HepG2 (cell line): ENCODE measurements at regions not wholly inside any gene's neighbourhood (a gene's known extent, or its start where the extent isn't known, plus 50 kb on each side); places are given as distances from the start of the nearest gene placed in this dataset.

ENCODE experiments used
- ATAC-seq: fragments of 200-7000 bp; cut with Tn5 transposase; 3 replicates; pipeline ENCODE4 v1.9.1; 2020; ENCODE audit warnings: mild to moderate bottlenecking, moderate library complexity
- BruUV-seq: library from RNA; stranded (reverse); fragments of 400-500 nt; replicated peaks from 2 replicates; lab custom pipeline; 2021; lab: Mats Ljungman, UMichigan
- CTCF ChIA-PET: fragments of 300-600 bp; formaldehyde crosslinking; extraction: SDS; loops from one replicate; lab custom pipeline; 2021; ENCODE audit warnings: low total read pairs, inconsistent platforms, low intra/inter-chr PET ratio; lab: Yijun Ruan, JAX
- POLR2A ChIA-PET: fragments of 350-600 bp; sonication (Branson Sonifier 250); formaldehyde crosslinking; loops from one replicate; lab custom pipeline; 2020; ENCODE audit warnings: antibody characterized with exemption, inconsistent platforms; lab: Yijun Ruan, JAX
- DNase-seq: peaks from one replicate; pipeline ENCODE4 v3.0.0-alpha.2; 2015; ENCODE audit warnings: low spot score
- FAIRE-seq: peaks from 3 replicates; lab custom pipeline; 2011; peaks lifted over from hg19 to GRCh38; lab: Jason Lieb, UNC
- H2AFZ ChIP-seq: one replicate; pipeline ENCODE4 v1.6.1; 2011; ENCODE audit warnings: low read length, inconsistent platforms
- H3K27ac ChIP-seq: fragments of 300-600 bp; 3 replicates; pipeline ENCODE4 v1.8.0; 2011; ENCODE audit warnings: mixed run types, mild to moderate bottlenecking, mixed read lengths, low read length, inconsistent platforms; ENCODE audit not compliant: insufficient read depth; ENCODE audit errors: extremely low read length
- H3K27me3 ChIP-seq, 2 experiments: fragments of 200-600 bp in 1 of 2; 2 replicates in 1 of 2; 3 replicates in 1 of 2; pipeline versions ENCODE4 v1.6.0 to v1.8.0; 2011; ENCODE audit warnings: low read length in 2 of 2, mild to moderate bottlenecking in 2 of 2, moderate library complexity in 2 of 2, inconsistent platforms in 1 of 2; ENCODE audit not compliant: insufficient read depth in 2 of 2, control insufficient read depth in 1 of 2
- H3K36me3 ChIP-seq, 2 experiments: fragments of 200-600 bp in 1 of 2; replicated peaks in 1 of 2; 2 replicates in 1 of 2; 3 replicates in 1 of 2; pipeline versions ENCODE4 v1.5.1 to v1.8.0; 2011; ENCODE audit warnings: low read length in 2 of 2, inconsistent platforms in 1 of 2; ENCODE audit not compliant: insufficient read depth in 2 of 2, control insufficient read depth in 1 of 2
- H3K4me1 ChIP-seq: 2 replicates; pipeline ENCODE4 v1.5.1; 2012; ENCODE audit warnings: low read length, inconsistent platforms; ENCODE audit not compliant: insufficient read depth
- H3K4me2 ChIP-seq: 2 replicates; pipeline ENCODE4 v1.6.0; 2011; ENCODE audit warnings: low read depth, low read length, inconsistent platforms
- H3K4me3 ChIP-seq, 3 experiments: fragments of 200-600 bp in 1 of 3; sonication (generic), shearing (Covaris generic) in 1 of 3; replicated peaks in 1 of 3; 2 replicates each; pipeline ENCODE4 v1.5.1; 2011 to 2016; ENCODE audit warnings: low read length in 3 of 3, inconsistent platforms in 2 of 3, low read depth in 2 of 3, mild to moderate bottlenecking in 2 of 3, control low read depth in 1 of 3, mixed read lengths in 1 of 3; ENCODE audit not compliant: insufficient read depth in 1 of 3
- H3K79me2 ChIP-seq: one replicate; pipeline ENCODE4 v1.6.1; 2011; ENCODE audit warnings: low read length, inconsistent platforms; ENCODE audit not compliant: insufficient read depth
- H3K9ac ChIP-seq: 2 replicates; pipeline ENCODE4 v1.6.0; 2011; ENCODE audit warnings: mild to moderate bottlenecking, low read depth, low read length, inconsistent platforms; ENCODE audit not compliant: insufficient read depth
- H3K9me3 ChIP-seq: 2 replicates; pipeline ENCODE4 v1.5.1; 2012; ENCODE audit warnings: mild to moderate bottlenecking, low read length
- H4K20me1 ChIP-seq: 2 replicates; pipeline ENCODE4 v1.6.0; 2011; ENCODE audit warnings: inconsistent platforms, mild to moderate bottlenecking, low read length, moderate library complexity; ENCODE audit not compliant: insufficient read depth
- CCDC6 ChIP-seq: sonication (generic); formaldehyde crosslinking; IDR thresholded peaks from 2 replicates; pipeline ENCODE4 v1.8.1; 2022; ENCODE audit warnings: mild to moderate bottlenecking, missing genetic modification reagents, moderate library complexity
- HNRNPK ChIP-seq: fragments of 200-400 bp; formaldehyde crosslinking; IDR thresholded peaks from 2 replicates; pipeline ENCODE4 v1.6.1; 2018; ENCODE audit warnings: low read length, low read depth, moderate library complexity, mild to moderate bottlenecking; ENCODE audit not compliant: poor library complexity, severe bottlenecking
- MAZ ChIP-seq, 2 experiments: sonication (generic) in 1 of 2; formaldehyde crosslinking in 1 of 2; IDR thresholded peaks; 2 replicates each; pipeline versions ENCODE4 v1.5.0 to v1.6.1; 2012 to 2020; ENCODE audit warnings: low read depth in 2 of 2, mild to moderate bottlenecking in 2 of 2, borderline replicate concordance in 1 of 2, improper control_type of control experiment in 1 of 2, low read length in 1 of 2, missing genetic modification reagents in 1 of 2, moderate library complexity in 1 of 2
- NR2F2 ChIP-seq: IDR thresholded peaks from 2 replicates; pipeline ENCODE4 v1.6.1; 2012; ENCODE audit warnings: low read depth, inconsistent platforms, borderline replicate concordance
- REL ChIP-seq: sonication (generic); formaldehyde crosslinking; conservative IDR thresholded peaks from 2 replicates; pipeline ENCODE4 v1.8.0; 2022; ENCODE audit warnings: mild to moderate bottlenecking, missing genetic modification reagents, moderate library complexity
- ZFP82 ChIP-seq: sonication (generic); formaldehyde crosslinking; IDR thresholded peaks from 2 replicates; pipeline ENCODE4 v1.5.1; 2020; ENCODE audit warnings: mild to moderate bottlenecking, missing genetic modification reagents, borderline replicate concordance
- ZNF101 ChIP-seq: sonication (generic); formaldehyde crosslinking; IDR thresholded peaks from 2 replicates; pipeline ENCODE4 v1.4.0; 2020; ENCODE audit warnings: mild to moderate bottlenecking, low read depth, missing genetic modification reagents, borderline replicate concordance
- ZNF160 ChIP-seq: sonication (generic); formaldehyde crosslinking; IDR thresholded peaks from 2 replicates; pipeline ENCODE4 v1.8.0; 2022; ENCODE audit warnings: mild to moderate bottlenecking, inconsistent platforms, missing genetic modification reagents
- ZNF550 ChIP-seq: sonication (generic); formaldehyde crosslinking; IDR thresholded peaks from 2 replicates; pipeline ENCODE4 v1.4.0; 2020; ENCODE audit warnings: mild to moderate bottlenecking, missing genetic modification reagents, borderline replicate concordance
- ZNF563 ChIP-seq: sonication (generic); formaldehyde crosslinking; IDR thresholded peaks from 2 replicates; pipeline ENCODE4 v1.8.0; 2022; ENCODE audit warnings: mild to moderate bottlenecking, moderate library complexity, missing genetic modification reagents
- WGBS: methylation state at CpG from one replicate; pipeline ENCODE4 v1.1.6; 2017; ENCODE audit warnings: low lambda C conversion rate; 5-methylcytosine and 5-hydroxymethylcytosine counted together
- in situ Hi-C: cut with HindIII; loops from 2 replicates; pipeline ENCODE4 v1.10.0; 2017; ENCODE audit warnings: low pct_unique_long_range_greater_than_20kb; ENCODE audit not compliant: extremely low pct_ligation_motif_present
- intact Hi-C: fragments of 100-400 bp; cut with micrococcal nuclease; formaldehyde crosslinking; loops from one replicate; pipeline ENCODE4 v1.10.0; 2022; ENCODE audit not compliant: unreplicated experiment
- TF ChIP-seq, protein P1 (sequence below): sonication (generic); formaldehyde crosslinking; IDR thresholded peaks from 2 replicates; pipeline ENCODE4 v1.8.1; 2023; ENCODE audit warnings: mild to moderate bottlenecking, missing genetic modification reagents
- TF ChIP-seq, protein P2 (sequence below): sonication (generic); formaldehyde crosslinking; IDR thresholded peaks from 2 replicates; pipeline ENCODE4 v1.5.0; 2020; ENCODE audit warnings: mild to moderate bottlenecking, missing genetic modification reagents, borderline replicate concordance

DNA sequence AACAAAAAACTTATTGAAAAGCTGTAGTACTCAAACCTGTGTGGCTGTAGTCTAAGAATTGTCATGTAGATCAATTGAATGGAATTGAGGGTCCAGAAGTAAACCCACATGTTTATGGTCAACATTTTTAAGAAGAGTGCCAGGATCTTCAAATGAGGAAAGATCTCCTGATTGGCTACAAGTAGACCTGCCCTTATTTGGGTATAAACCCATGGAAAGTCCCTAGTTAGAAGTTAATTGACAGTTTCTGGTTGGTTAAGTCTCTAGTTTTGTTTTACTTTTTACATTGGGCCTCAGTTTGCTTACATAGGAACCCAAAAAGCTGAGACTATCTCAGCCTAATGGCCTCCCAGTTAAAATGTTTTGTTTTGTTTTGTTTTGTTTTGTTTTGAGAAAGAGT lies 91.9 kb upstream of the RESF1 start:
- Histone ChIP-seq H3K27me3 (no peaks in the 10 kb centered on the region), H3K79me2 (no peaks in the 10 kb centered on the region), H3K4me2 (no peak overlapping the region), H2AFZ (no peak overlapping the region), H3K36me3 (no peaks in the 10 kb centered on the region), H4K20me1 (no peaks in the 10 kb centered on the region), H3K4me1 (no peaks in the 10 kb centered on the region), H3K9me3 (no peaks in the 10 kb centered on the region), H3K27ac (no peak overlapping the region), H3K9ac (no peak overlapping the region), H3K4me3 (no peak overlapping the region)
- FAIRE-seq (no peak), DNase-seq (no peak), ATAC-seq (no peak)
- in situ Hi-C loops: no loop called here
- ChIA-PET POLR2A (interaction anchor here (0.7 kb wide), 1 partner anchor 57 kb away, joined by 3 read pairs; no protein-coding TSS in a partner anchor), CTCF (no interaction called here)
- no peak for TF ChIP-seq REL (CRISPR knock-in tag)
- no peak for TF ChIP-seq ZNF160 (CRISPR knock-in tag)
- TF ChIP-seq NR2F2: no peak
- no TSS peak for BruUV-seq
- intact Hi-C loops: no loop called here

DNA sequence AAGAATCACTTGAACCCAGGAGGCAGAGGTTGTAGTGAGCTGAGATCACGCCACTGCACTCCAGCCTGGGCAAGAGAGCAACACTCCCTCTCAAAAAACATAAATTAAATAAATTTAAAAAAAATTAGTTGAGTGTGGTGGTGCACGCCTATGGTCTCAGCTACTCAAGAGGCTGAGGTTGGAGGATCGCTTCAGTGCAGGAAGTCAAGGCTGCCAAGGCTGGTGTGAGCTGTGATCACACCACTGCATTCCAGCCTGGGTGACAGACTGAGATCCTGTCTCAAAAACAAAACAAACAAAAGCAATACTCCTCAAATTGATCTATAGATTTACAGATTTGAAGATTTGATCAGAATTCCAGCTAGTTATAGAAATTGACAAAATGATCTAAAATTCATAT lies 92.7 kb upstream of the RESF1 start:
- CTCF ChIA-PET: no interaction called here
- in situ Hi-C loops: no loop called here
- TF ChIP-seq ZNF101 (CRISPR knock-in tag): no peak
- TF ChIP-seq HNRNPK: no peak
- TF ChIP-seq MAZ (IDR thresholded peaks at IDR 0.05; ENCODE audit: borderline replicate concordance, low read depth, low read length): no peak
- no peak for TF ChIP-seq MAZ (CRISPR knock-in tag; IDR thresholded peaks at IDR 0.05; ENCODE audit: low read depth)
- TF ChIP-seq, protein P1, sequence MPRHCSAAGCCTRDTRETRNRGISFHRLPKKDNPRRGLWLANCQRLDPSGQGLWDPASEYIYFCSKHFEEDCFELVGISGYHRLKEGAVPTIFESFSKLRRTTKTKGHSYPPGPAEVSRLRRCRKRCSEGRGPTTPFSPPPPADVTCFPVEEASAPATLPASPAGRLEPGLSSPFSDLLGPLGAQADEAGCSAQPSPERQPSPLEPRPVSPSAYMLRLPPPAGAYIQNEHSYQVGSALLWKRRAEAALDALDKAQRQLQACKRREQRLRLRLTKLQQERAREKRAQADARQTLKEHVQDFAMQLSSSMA (CRISPR knock-in tag): no peak
- TF ChIP-seq ZNF550 (CRISPR knock-in tag): no peak
- TF ChIP-seq CCDC6 (CRISPR knock-in tag): no peak
- no peak for TF ChIP-seq ZNF563
- TF ChIP-seq, protein P2, sequence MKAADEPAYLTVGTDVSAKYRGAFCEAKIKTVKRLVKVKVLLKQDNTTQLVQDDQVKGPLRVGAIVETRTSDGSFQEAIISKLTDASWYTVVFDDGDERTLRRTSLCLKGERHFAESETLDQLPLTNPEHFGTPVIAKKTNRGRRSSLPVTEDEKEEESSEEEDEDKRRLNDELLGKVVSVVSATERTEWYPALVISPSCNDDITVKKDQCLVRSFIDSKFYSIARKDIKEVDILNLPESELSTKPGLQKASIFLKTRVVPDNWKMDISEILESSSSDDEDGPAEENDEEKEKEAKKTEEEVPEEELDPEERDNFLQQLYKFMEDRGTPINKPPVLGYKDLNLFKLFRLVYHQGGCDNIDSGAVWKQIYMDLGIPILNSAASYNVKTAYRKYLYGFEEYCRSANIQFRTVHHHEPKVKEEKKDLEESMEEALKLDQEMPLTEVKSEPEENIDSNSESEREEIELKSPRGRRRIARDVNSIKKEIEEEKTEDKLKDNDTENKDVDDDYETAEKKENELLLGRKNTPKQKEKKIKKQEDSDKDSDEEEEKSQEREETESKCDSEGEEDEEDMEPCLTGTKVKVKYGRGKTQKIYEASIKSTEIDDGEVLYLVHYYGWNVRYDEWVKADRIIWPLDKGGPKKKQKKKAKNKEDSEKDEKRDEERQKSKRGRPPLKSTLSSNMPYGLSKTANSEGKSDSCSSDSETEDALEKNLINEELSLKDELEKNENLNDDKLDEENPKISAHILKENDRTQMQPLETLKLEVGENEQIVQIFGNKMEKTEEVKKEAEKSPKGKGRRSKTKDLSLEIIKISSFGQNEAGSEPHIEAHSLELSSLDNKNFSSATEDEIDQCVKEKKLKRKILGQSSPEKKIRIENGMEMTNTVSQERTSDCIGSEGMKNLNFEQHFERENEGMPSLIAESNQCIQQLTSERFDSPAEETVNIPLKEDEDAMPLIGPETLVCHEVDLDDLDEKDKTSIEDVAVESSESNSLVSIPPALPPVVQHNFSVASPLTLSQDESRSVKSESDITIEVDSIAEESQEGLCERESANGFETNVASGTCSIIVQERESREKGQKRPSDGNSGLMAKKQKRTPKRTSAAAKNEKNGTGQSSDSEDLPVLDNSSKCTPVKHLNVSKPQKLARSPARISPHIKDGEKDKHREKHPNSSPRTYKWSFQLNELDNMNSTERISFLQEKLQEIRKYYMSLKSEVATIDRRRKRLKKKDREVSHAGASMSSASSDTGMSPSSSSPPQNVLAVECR: no peak
- no peak for TF ChIP-seq ZFP82 (CRISPR knock-in tag)

More for the DNA sequence above, 92.7 kb upstream of the RESF1 start:
- Histone ChIP-seq H4K20me1 (no peaks in the 10 kb centered on the region), H3K27me3 (no peaks in the 10 kb centered on the region), H2AFZ (no peak overlapping the region), H3K4me1 (no peaks in the 10 kb centered on the region), H3K27ac (no peak overlapping the region), H3K9me3 (no peaks in the 10 kb centered on the region), H3K36me3 (no peaks in the 10 kb centered on the region), H3K4me2 (no peak overlapping the region), H3K9ac (no peak overlapping the region), H3K79me2 (no peaks in the 10 kb centered on the region), H3K4me3 (no peak overlapping the region)
- no peak for ATAC-seq
- intact Hi-C loops: no loop called here
- DNase-seq: no peak
- no TSS peak for BruUV-seq
- FAIRE-seq: no peak
- 62% methylated on average over 3 of the region's 3 CpGs for WGBS
- POLR2A ChIA-PET: no interaction called here
